ENCODE measurements at regions not wholly inside any gene's neighbourhood (a gene's known extent, or its start where the extent isn't known, plus 50 kb on each side); places are given as distances from the start of the nearest gene placed in this dataset.

DNA sequence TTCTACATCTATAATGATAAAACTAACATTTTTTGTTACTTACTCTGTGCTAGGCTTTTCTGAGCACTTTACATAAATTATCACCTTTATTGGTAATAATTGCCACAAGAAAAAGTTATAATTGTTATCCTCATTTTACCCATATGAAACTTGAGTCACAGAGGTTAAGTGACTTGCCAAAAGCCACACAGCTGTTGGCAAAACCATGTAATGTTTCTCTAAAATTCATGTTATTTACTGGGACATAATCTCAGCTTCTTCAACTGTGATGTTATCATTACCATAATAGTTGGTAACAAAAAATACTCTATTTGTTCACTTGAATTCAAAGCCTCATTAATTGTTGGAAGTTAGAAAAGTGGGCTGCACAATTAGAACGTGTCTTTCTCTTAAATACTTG is 437.3 kb downstream of the BRINP1 start:
- TF ChIP-seq YY1 (IDR thresholded peaks at IDR 0.05; ENCODE audit: insufficient read depth, insufficient read length) (no peak), SUZ12 (IDR thresholded peaks at IDR 0.05; ENCODE audit: extremely low read depth, insufficient read depth, insufficient read length) (no peak)
